PC-3 (cell line): ENCODE measurements at regions not wholly inside any gene's neighbourhood (a gene's known extent, or its start where the extent isn't known, plus 50 kb on each side); places are given as distances from the start of the nearest gene placed in this dataset.

Experiments used
- EZH2 ChIP-seq: fragments of 300-600 bp; sonication (generic); IDR thresholded peaks from one replicate; pipeline ENCODE4 v1.6.1; 2017; ENCODE audit warnings: antibody characterized with exemption, mild to moderate bottlenecking, low read length; ENCODE audit not compliant: unreplicated experiment
- EZH2phosphoT487 ChIP-seq: fragments of 300-600 bp; sonication (generic); IDR thresholded peaks from 2 replicates; pipeline ENCODE4 v1.6.1; 2018; ENCODE audit warnings: mild to moderate bottlenecking, antibody characterized with exemption, low read length, borderline replicate concordance
- TF ChIP-seq, protein P1 (sequence below): fragments of 300-600 bp; sonication (generic); conservative IDR thresholded peaks from 2 replicates; pipeline ENCODE4 v1.5.1; 2017; ENCODE audit warnings: antibody characterized with exemption, low read depth, mild to moderate bottlenecking, low read length

DNA sequence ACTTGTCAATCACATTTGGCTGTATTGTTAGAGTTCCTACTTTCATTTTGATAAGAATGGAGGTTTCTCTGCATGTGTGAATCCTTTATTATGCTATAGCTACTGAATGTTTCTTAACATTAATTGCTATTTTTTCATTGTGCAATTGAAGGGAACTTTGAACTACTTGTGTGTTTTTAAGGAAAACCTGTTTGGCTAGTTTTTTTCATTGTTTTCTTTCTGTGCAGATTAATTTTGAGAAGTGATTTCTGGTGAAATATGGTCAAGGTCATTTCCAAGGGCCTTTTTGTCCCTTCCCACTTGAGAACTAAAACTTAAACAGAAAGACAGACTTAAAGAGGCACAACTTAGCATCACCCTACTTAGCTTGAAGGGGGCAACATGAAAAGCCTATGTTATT is 1309.2 kb upstream of the WWC1 start:
- no peak for TF ChIP-seq EZH2
- TF ChIP-seq, protein P1, sequence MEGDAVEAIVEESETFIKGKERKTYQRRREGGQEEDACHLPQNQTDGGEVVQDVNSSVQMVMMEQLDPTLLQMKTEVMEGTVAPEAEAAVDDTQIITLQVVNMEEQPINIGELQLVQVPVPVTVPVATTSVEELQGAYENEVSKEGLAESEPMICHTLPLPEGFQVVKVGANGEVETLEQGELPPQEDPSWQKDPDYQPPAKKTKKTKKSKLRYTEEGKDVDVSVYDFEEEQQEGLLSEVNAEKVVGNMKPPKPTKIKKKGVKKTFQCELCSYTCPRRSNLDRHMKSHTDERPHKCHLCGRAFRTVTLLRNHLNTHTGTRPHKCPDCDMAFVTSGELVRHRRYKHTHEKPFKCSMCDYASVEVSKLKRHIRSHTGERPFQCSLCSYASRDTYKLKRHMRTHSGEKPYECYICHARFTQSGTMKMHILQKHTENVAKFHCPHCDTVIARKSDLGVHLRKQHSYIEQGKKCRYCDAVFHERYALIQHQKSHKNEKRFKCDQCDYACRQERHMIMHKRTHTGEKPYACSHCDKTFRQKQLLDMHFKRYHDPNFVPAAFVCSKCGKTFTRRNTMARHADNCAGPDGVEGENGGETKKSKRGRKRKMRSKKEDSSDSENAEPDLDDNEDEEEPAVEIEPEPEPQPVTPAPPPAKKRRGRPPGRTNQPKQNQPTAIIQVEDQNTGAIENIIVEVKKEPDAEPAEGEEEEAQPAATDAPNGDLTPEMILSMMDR, result no peak
- TF ChIP-seq EZH2phosphoT487, result no peak
